Activated T-helper 2 cell treated with anti-CD3 and anti-CD28 coated beads, Interferon-gamma antibody, Interleukin-2, Interleukin-4, amounts not matched to agents 10 μg/mL and 5 μg/mL and 100 μg/mL, durations not matched to agents 14 hours and 24 hours and 36 hours (primary cell): ENCODE measurements at regions not wholly inside any gene's neighbourhood (a gene's known extent, or its start where the extent isn't known, plus 50 kb on each side); places are given as distances from the start of the nearest gene placed in this dataset.

Experiments
- DNase-seq: peaks from one replicate; pipeline ENCODE4 v3.0.0; 2021; ENCODE audit warnings: low spot score
- H3K27ac Mint-ChIP-seq: one replicate; pipeline ENCODE4 v1.8.0; 2021; ENCODE audit warnings: mixed read lengths
- H3K27me3 Mint-ChIP-seq: one replicate; pipeline ENCODE4 v1.8.0; 2021; ENCODE audit warnings: low read depth, mixed read lengths
- H3K36me3 Mint-ChIP-seq: one replicate; pipeline ENCODE4 v1.8.0; 2021; ENCODE audit warnings: low read depth, mixed read lengths
- H3K4me1 Mint-ChIP-seq: one replicate; pipeline ENCODE4 v1.8.0; 2021; ENCODE audit warnings: low read depth, mixed read lengths
- H3K4me3 Mint-ChIP-seq: one replicate; pipeline ENCODE4 v1.8.0; 2021; ENCODE audit warnings: low read depth, mild to moderate bottlenecking, moderate library complexity, mixed read lengths
- H3K9me3 Mint-ChIP-seq: one replicate; pipeline ENCODE4 v1.8.0; 2021; ENCODE audit warnings: mixed read lengths
- intact Hi-C: fragments of 100-400 bp; cut with micrococcal nuclease; formaldehyde crosslinking; loops from one replicate; pipeline ENCODE4 v1.15.1; 2023

- Mint-ChIP-seq H3K4me1 (no peaks in the 10 kb centered on the region), H3K27ac (no peak overlapping the region), H3K4me3 (no peak overlapping the region), H3K36me3 (no peaks in the 10 kb centered on the region), H3K27me3 (no peaks in the 10 kb centered on the region), H3K9me3 (no peaks in the 10 kb centered on the region)
- DNase-seq, result no peak
- intact Hi-C loops, result no loop called here
These were observed 201.0 kb upstream of the FOXQ1 start for GRCh38 chr6:1110941-1111349.

GRCh38 chr6:1110164-1110563 lies 201.7 kb upstream of the FOXQ1 start:
- H3K9me3 Mint-ChIP-seq, result no peaks in the 10 kb centered on the region
- no peak overlapping the region for H3K4me3 Mint-ChIP-seq
- intact Hi-C loops, result no loop called here
- no peak overlapping the region for H3K27ac Mint-ChIP-seq
- no peak for DNase-seq
- H3K36me3 Mint-ChIP-seq, result no peaks in the 10 kb centered on the region
- no peaks in the 10 kb centered on the region for H3K4me1 Mint-ChIP-seq
- peaks cover 2% of the 10 kb centered on the region for H3K27me3 Mint-ChIP-seq

GRCh38 chr6:1109134-1109533 lies 202.8 kb upstream of the FOXQ1 start:
- intact Hi-C loops, result no loop called here

GRCh38 chr6:1108198-1108597 lies 203.7 kb upstream of the FOXQ1 start:
- Mint-ChIP-seq H3K4me1 (no peaks in the 10 kb centered on the region), H3K4me3 (no peak overlapping the region), H3K9me3 (no peaks in the 10 kb centered on the region), H3K27me3 (peaks cover 5% of the 10 kb centered on the region), H3K36me3 (no peaks in the 10 kb centered on the region), H3K27ac (no peak overlapping the region)
- no peak for DNase-seq
- intact Hi-C loops, result no loop called here

More at GRCh38 chr6:1109134-1109533, 202.8 kb upstream of the FOXQ1 start:
- H3K4me1 Mint-ChIP-seq, result no peaks in the 10 kb centered on the region
- peaks cover 5% of the 10 kb centered on the region for H3K27me3 Mint-ChIP-seq
- H3K9me3 Mint-ChIP-seq, result no peaks in the 10 kb centered on the region
- DNase-seq, result no peak
- H3K27ac Mint-ChIP-seq, result no peak overlapping the region
- H3K36me3 Mint-ChIP-seq, result no peaks in the 10 kb centered on the region
- H3K4me3 Mint-ChIP-seq, result no peak overlapping the region

- DNase-seq, result no peak
- Mint-ChIP-seq H3K27me3 (peaks cover 5% of the 10 kb centered on the region), H3K4me3 (no peak overlapping the region), H3K36me3 (no peaks in the 10 kb centered on the region), H3K9me3 (no peaks in the 10 kb centered on the region), H3K4me1 (no peaks in the 10 kb centered on the region), H3K27ac (no peak overlapping the region)
- intact Hi-C loops, result no loop called here
These were observed 204.3 kb upstream of the FOXQ1 start for GRCh38 chr6:1107578-1107977.

GRCh38 chr6:1105833-1106400 lies 206.0 kb upstream of the FOXQ1 start:
- intact Hi-C loops, result no loop called here
- H3K27ac Mint-ChIP-seq, result no peak overlapping the region
- no peak for DNase-seq
- no peaks in the 10 kb centered on the region for H3K9me3 Mint-ChIP-seq
- H3K36me3 Mint-ChIP-seq, result no peaks in the 10 kb centered on the region
- H3K4me1 Mint-ChIP-seq, result no peaks in the 10 kb centered on the region
- no peak overlapping the region for H3K4me3 Mint-ChIP-seq
- H3K27me3 Mint-ChIP-seq, result peaks cover 13% of the 10 kb centered on the region

- DNase-seq, result no peak
- Mint-ChIP-seq H3K4me1 (no peaks in the 10 kb centered on the region), H3K27me3 (peaks cover 16% of the 10 kb centered on the region), H3K4me3 (no peak overlapping the region), H3K9me3 (no peaks in the 10 kb centered on the region), H3K27ac (no peak overlapping the region), H3K36me3 (no peaks in the 10 kb centered on the region)
- intact Hi-C loops, result no loop called here
These were observed 206.8 kb upstream of the FOXQ1 start for GRCh38 chr6:1104988-1105670.

- no peak for DNase-seq
- intact Hi-C loops, result no loop called here
- Mint-ChIP-seq H3K4me3 (no peak overlapping the region), H3K4me1 (no peaks in the 10 kb centered on the region), H3K27me3 (peaks cover 16% of the 10 kb centered on the region), H3K27ac (no peak overlapping the region), H3K36me3 (no peaks in the 10 kb centered on the region), H3K9me3 (no peaks in the 10 kb centered on the region)
These were observed 207.8 kb upstream of the FOXQ1 start for GRCh38 chr6:1103945-1104623.

GRCh38 chr6:1103021-1103420 lies 208.9 kb upstream of the FOXQ1 start:
- no peak for DNase-seq
- Mint-ChIP-seq H3K9me3 (no peaks in the 10 kb centered on the region), H3K36me3 (no peaks in the 10 kb centered on the region), H3K4me1 (no peaks in the 10 kb centered on the region), H3K4me3 (no peak overlapping the region), H3K27ac (no peak overlapping the region), H3K27me3 (peaks cover 17% of the 10 kb centered on the region)
- intact Hi-C loops, result no loop called here

- intact Hi-C loops, result no loop called here
- Mint-ChIP-seq H3K4me1 (no peaks in the 10 kb centered on the region), H3K36me3 (no peaks in the 10 kb centered on the region), H3K27me3 (peaks cover 17% of the 10 kb centered on the region), H3K27ac (no peak overlapping the region), H3K4me3 (no peak overlapping the region), H3K9me3 (no peaks in the 10 kb centered on the region)
- no peak for DNase-seq
These were observed 211.6 kb upstream of the FOXQ1 start for GRCh38 chr6:1100269-1100668.

GRCh38 chr6:1099264-1099663 lies 212.6 kb upstream of the FOXQ1 start:
- H3K4me1 Mint-ChIP-seq, result no peaks in the 10 kb centered on the region
- no peak overlapping the region for H3K27ac Mint-ChIP-seq
- intact Hi-C loops, result no loop called here
- no peaks in the 10 kb centered on the region for H3K36me3 Mint-ChIP-seq
- H3K4me3 Mint-ChIP-seq, result no peak overlapping the region
- DNase-seq, result no peak
- H3K27me3 Mint-ChIP-seq, result peaks cover 14% of the 10 kb centered on the region
- no peaks in the 10 kb centered on the region for H3K9me3 Mint-ChIP-seq

- Mint-ChIP-seq H3K9me3 (no peaks in the 10 kb centered on the region), H3K27ac (no peak overlapping the region), H3K4me1 (no peaks in the 10 kb centered on the region), H3K27me3 (peaks cover 14% of the 10 kb centered on the region), H3K36me3 (no peaks in the 10 kb centered on the region), H3K4me3 (no peak overlapping the region)
- intact Hi-C loops, result no loop called here
- DNase-seq, result no peak
These were observed 214.7 kb upstream of the FOXQ1 start for GRCh38 chr6:1096967-1097765.

- no peak for DNase-seq
- Mint-ChIP-seq H3K27me3 (peaks cover 4% of the 10 kb centered on the region), H3K9me3 (no peaks in the 10 kb centered on the region), H3K4me3 (no peak overlapping the region), H3K27ac (no peak overlapping the region), H3K36me3 (no peaks in the 10 kb centered on the region), H3K4me1 (no peaks in the 10 kb centered on the region)
- intact Hi-C loops, result no loop called here
These were observed 217.6 kb upstream of the FOXQ1 start for GRCh38 chr6:1094306-1094705.
